Coronary artery (tissue), 2 donors: ENCODE measurements at regions not wholly inside any gene's neighbourhood (a gene's known extent, or its start where the extent isn't known, plus 50 kb on each side); places are given as distances from the start of the nearest gene placed in this dataset.

Experiments
- DNase-seq: peaks from one replicate; pipeline ENCODE4 v3.0.0-alpha.2; 2017; ENCODE audit warnings: low spot score
- H3K27ac ChIP-seq, 2 donors: fragments of 200-600 bp; sonication (generic); one replicate each; pipeline ENCODE4 v1.5.1; 2016 to 2019
- H3K4me3 ChIP-seq: fragments of 200-600 bp; sonication (generic); 2 replicates; pipeline ENCODE4 v1.5.1; 2016; ENCODE audit warnings: mild to moderate bottlenecking, moderate library complexity
- CTCF ChIP-seq: fragments of 200-600 bp; sonication (generic); IDR thresholded peaks from one replicate; pipeline ENCODE4 v1.5.1; 2019; ENCODE audit warnings: antibody characterized with exemption

GRCh38 chr4:138092060-138092459, 150.1 kb downstream of the SLC7A11 start:
- Histone ChIP-seq H3K27ac (no peak overlapping the region), H3K4me3 (no peak overlapping the region)
- TF ChIP-seq CTCF = no peak
- DNase-seq = no peak

- DNase-seq = no peak
- TF ChIP-seq CTCF = no peak
- Histone ChIP-seq H3K27ac (no peak overlapping the region), H3K4me3 (no peak overlapping the region)
These were observed 151.1 kb downstream of the SLC7A11 start for GRCh38 chr4:138090918-138091676.

- Histone ChIP-seq H3K27ac (no peak overlapping the region), H3K4me3 (peak overlapping the region; percentile 21)
- DNase-seq = no peak
- TF ChIP-seq CTCF = peak; percentile 81
These were observed 151.8 kb downstream of the SLC7A11 start for GRCh38 chr4:138090150-138090917.

- Histone ChIP-seq H3K4me3 (no peak overlapping the region), H3K27ac (no peak overlapping the region)
- DNase-seq = no peak
- TF ChIP-seq CTCF = no peak
These were observed 153.5 kb downstream of the SLC7A11 start for GRCh38 chr4:138088449-138089208.

GRCh38 chr4:138087066-138087719, 155.0 kb downstream of the SLC7A11 start:
- DNase-seq = no peak
- Histone ChIP-seq H3K27ac (peak overlapping the region in 1 of 2 donors; percentile 30), H3K4me3 (no peak overlapping the region)
- TF ChIP-seq CTCF = no peak

GRCh38 chr4:138086611-138087041, 155.5 kb downstream of the SLC7A11 start:
- DNase-seq = no peak
- Histone ChIP-seq H3K4me3 (no peak overlapping the region), H3K27ac (peak overlapping the region in 1 of 2 donors; percentile 37)
- TF ChIP-seq CTCF = no peak
